Right cardiac atrium (tissue), 5 donors: ENCODE measurements at regions not wholly inside any gene's neighbourhood (a gene's known extent, or its start where the extent isn't known, plus 50 kb on each side); places are given as distances from the start of the nearest gene placed in this dataset.

Experiments
- ATAC-seq, 2 donors: fragments of 200-7000 bp; cut with Tn5 transposase; one replicate each; pipeline versions ENCODE4 v1.8.0 to v1.9.1; 2020; ENCODE audit warnings: moderate library complexity in 2 of 2, mild to moderate bottlenecking in 1 of 2
- DNase-seq, 3 donors: peaks; one replicate each; pipeline ENCODE4 v3.0.0-alpha.2; 2020
- H3K27ac ChIP-seq: one replicate; pipeline ENCODE4 v1.5.1; 2013; ENCODE audit warnings: mild to moderate bottlenecking, low read length, control low read depth, moderate library complexity
- H3K27me3 ChIP-seq: one replicate; pipeline ENCODE4 v1.6.1; 2013; ENCODE audit not compliant: control insufficient read depth, insufficient read depth
- H3K4me1 ChIP-seq: one replicate; pipeline ENCODE4 v1.6.1; 2013; ENCODE audit warnings: low read length; ENCODE audit not compliant: control insufficient read depth, insufficient read depth
- H3K4me3 ChIP-seq: one replicate; pipeline ENCODE4 v1.5.1; 2013; ENCODE audit warnings: low read length, control low read depth
- H3K9me3 ChIP-seq: one replicate; pipeline ENCODE4 v1.6.1; 2013; ENCODE audit warnings: low read length; ENCODE audit not compliant: control insufficient read depth
- WGBS: extraction: QIAGEN DNeasy Blood & Tissue Kit; methylation state at CpG from one replicate; pipeline ENCODE4 v1.1.7; 2013; 5-methylcytosine and 5-hydroxymethylcytosine counted together
- intact Hi-C, 4 donors: fragments of 100-400 bp; cut with DNase I; formaldehyde crosslinking; loops; one replicate each; pipeline versions ENCODE4 v1.11.0 to v1.14.0; 2022 to 2023
- donor health status: healthy with polysubstance abuse.
- donor health status: DM: no; HTN: yes; CAD: no.
- donor health status: DM: no; HTN: no; CAD: no.
- donor health status: DM: no; HTN: yes; CAD: no; lungs with severe emphysema.
- donor health status: DM: yes; HTN: yes; CAD: no.

- Histone ChIP-seq H3K4me1 (no peaks in the 10 kb centered on the region), H3K27me3 (no peaks in the 10 kb centered on the region), H3K27ac (no peak overlapping the region), H3K4me3 (no peak overlapping the region), H3K9me3 (no peaks in the 10 kb centered on the region)
- intact Hi-C loops, result no loop called here
- ATAC-seq, result no peak
- WGBS, result 71% methylated on average over 1 of the region's 1 CpG
- DNase-seq, result no peak
Measured at GRCh38 chr10:54904833-54905232, 103.8 kb upstream of the PCDH15 start.

- Histone ChIP-seq H3K27me3 (no peaks in the 10 kb centered on the region), H3K9me3 (no peaks in the 10 kb centered on the region), H3K27ac (no peak overlapping the region), H3K4me1 (no peaks in the 10 kb centered on the region), H3K4me3 (no peak overlapping the region)
- ATAC-seq, result no peak
- 75% methylated on average over 1 of the region's 1 CpG for WGBS
- intact Hi-C loops, result no loop called here
- no peak for DNase-seq
Measured at GRCh38 chr10:54903745-54904144, 102.7 kb upstream of the PCDH15 start.

DNA sequence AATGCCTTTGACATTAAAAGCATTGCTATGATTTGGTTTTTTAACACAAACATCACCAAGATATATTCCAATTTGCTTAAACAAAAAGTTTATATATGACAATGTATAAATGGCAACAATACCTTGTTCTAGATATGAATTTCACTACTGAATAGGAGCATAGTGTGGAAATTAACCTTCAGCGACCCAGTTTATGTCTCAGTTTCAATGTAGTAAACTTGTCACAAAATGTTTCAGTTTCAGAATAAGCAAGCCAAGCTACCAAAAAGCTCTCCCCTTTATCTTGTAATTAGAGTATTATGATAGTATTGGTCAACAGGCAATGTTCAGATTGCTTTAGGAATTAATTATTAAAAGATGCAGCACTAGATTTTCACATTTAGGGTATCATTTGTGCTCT lies 99.6 kb upstream of the PCDH15 start:
- ATAC-seq, result no peak
- no peak overlapping the region for H3K27ac ChIP-seq
- intact Hi-C loops, result no loop called here
- DNase-seq, result no peak
- 94% methylated on average over 1 of the region's 1 CpG for WGBS
- no peak overlapping the region for H3K4me3 ChIP-seq
- no peaks in the 10 kb centered on the region for H3K9me3 ChIP-seq
- H3K27me3 ChIP-seq, result no peaks in the 10 kb centered on the region
- no peaks in the 10 kb centered on the region for H3K4me1 ChIP-seq

DNA sequence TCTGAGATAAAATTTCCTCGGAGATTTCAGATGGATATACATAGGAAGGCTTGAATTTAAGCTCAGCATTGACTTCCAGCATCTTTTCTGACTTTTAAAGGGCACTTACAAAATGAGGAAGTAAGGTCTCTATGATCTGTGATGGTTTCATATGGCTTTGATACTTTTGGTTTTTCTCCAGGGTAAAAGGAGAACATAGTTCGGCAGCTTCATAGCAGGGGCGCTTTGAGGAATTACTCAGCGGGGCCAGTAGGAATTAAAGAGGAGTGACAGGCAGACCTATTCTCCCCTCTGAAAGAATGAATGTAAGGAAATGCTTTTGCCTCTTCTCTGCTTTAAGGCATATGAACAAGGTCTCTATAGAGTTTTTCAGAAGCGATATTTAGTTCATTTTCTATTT lies 80.0 kb upstream of the PCDH15 start:
- no peak overlapping the region for H3K4me3 ChIP-seq
- intact Hi-C loops, result no loop called here
- ATAC-seq, result no peak
- no peaks in the 10 kb centered on the region for H3K27me3 ChIP-seq
- no peaks in the 10 kb centered on the region for H3K9me3 ChIP-seq
- no peak for DNase-seq
- H3K27ac ChIP-seq, result no peak overlapping the region
- no peaks in the 10 kb centered on the region for H3K4me1 ChIP-seq
- WGBS, result 68% methylated on average over 5 of the region's 5 CpGs

DNA sequence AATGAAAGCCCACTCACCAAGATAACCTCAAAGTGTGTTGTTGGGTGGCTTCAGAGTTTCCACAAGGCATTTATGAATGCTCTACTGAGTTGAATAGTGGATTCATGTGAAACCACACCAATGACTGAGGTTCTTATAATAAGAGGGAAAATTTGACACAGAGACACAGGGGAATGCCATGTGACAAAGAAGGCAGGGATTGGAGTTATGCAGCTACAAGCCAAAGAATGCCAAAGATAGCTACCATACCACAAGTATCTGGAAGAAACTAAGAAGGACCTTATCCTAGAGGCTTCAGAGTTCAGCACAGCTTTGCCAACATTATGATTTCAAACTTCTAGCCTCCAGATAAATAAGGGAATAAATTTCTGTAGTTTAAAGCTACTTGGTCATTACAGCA lies 68.0 kb upstream of the PCDH15 start:
- Histone ChIP-seq H3K9me3 (no peaks in the 10 kb centered on the region), H3K4me3 (no peak overlapping the region), H3K27ac (no peak overlapping the region), H3K27me3 (no peaks in the 10 kb centered on the region), H3K4me1 (no peaks in the 10 kb centered on the region)
- DNase-seq (no peak), ATAC-seq (no peak)
- intact Hi-C loops, result no loop called here

- ATAC-seq (no peak), DNase-seq (no peak)
- Histone ChIP-seq H3K9me3 (no peaks in the 10 kb centered on the region), H3K4me3 (no peak overlapping the region), H3K4me1 (no peaks in the 10 kb centered on the region), H3K27me3 (no peaks in the 10 kb centered on the region), H3K27ac (no peak overlapping the region)
- intact Hi-C loops, result no loop called here
Measured at GRCh38 chr10:54866666-54867065, 65.6 kb upstream of the PCDH15 start.

GRCh38 chr10:54854843-54855242 lies 53.8 kb upstream of the PCDH15 start:
- H3K27ac ChIP-seq, result no peak overlapping the region
- intact Hi-C loops, result no loop called here
- no peaks in the 10 kb centered on the region for H3K4me1 ChIP-seq
- H3K9me3 ChIP-seq, result no peaks in the 10 kb centered on the region
- no peaks in the 10 kb centered on the region for H3K27me3 ChIP-seq
- WGBS, result 76% methylated on average over 3 of the region's 3 CpGs
- no peak for ATAC-seq
- H3K4me3 ChIP-seq, result no peak overlapping the region
- DNase-seq, result no peak

- Histone ChIP-seq H3K4me3 (no peak overlapping the region), H3K27ac (no peak overlapping the region), H3K9me3 (no peaks in the 10 kb centered on the region), H3K4me1 (no peaks in the 10 kb centered on the region), H3K27me3 (no peaks in the 10 kb centered on the region)
- 81% methylated on average over 3 of the region's 3 CpGs for WGBS
- intact Hi-C loops, result no loop called here
- peak in 1 of 3 donors; percentile 10 for DNase-seq
- ATAC-seq, result no peak
Measured at GRCh38 chr10:54854389-54854788, 53.4 kb upstream of the PCDH15 start.

GRCh38 chr10:54853883-54854282 lies 52.9 kb upstream of the PCDH15 start:
- intact Hi-C loops, result no loop called here
- no peaks in the 10 kb centered on the region for H3K4me1 ChIP-seq
- no peaks in the 10 kb centered on the region for H3K9me3 ChIP-seq
- no peaks in the 10 kb centered on the region for H3K27me3 ChIP-seq
- no peak overlapping the region for H3K4me3 ChIP-seq
- no peak overlapping the region for H3K27ac ChIP-seq
- DNase-seq (peak in 1 of 3 donors; percentile 18), ATAC-seq (no peak)
- WGBS, result 91% methylated on average over 6 of the region's 6 CpGs
